K562 (cell line): ENCODE measurements at regions not wholly inside any gene's neighbourhood (a gene's known extent, or its start where the extent isn't known, plus 50 kb on each side); places are given as distances from the start of the nearest gene placed in this dataset.

Source experiments
- ATAC-seq: fragments of 200-7000 bp; cut with Tn5 transposase; 3 replicates; pipeline ENCODE4 v1.9.1; 2020; ENCODE audit warnings: moderate library complexity
- BruUV-seq: library from RNA; stranded (reverse); fragments of 400-500 nt; replicated peaks from 2 replicates; lab custom pipeline; 2021; lab: Mats Ljungman, UMichigan
- CTCF ChIA-PET: fragments of 300-600 bp; formaldehyde crosslinking; extraction: SDS; loops from one replicate; lab custom pipeline; 2021; ENCODE audit warnings: low intra/inter-chr PET ratio; lab: Yijun Ruan, JAX
- POLR2A ChIA-PET: fragments of 300-600, 350-650 bp; sonication (Branson Sonifier 250); formaldehyde crosslinking; extraction: SDS; loops from one replicate; lab custom pipeline; 2021; ENCODE audit warnings: antibody characterized with exemption, inconsistent platforms; lab: Yijun Ruan, JAX
- DNase-seq, 4 experiments: peaks; one replicate each; pipeline versions ENCODE4 v3.0.0 to v3.0.0-alpha.2; 2011 to 2018; ENCODE audit warnings: low spot score in 3 of 4, mixed read lengths in 3 of 4; ENCODE audit errors: extremely low read depth in 1 of 4
- FAIRE-seq: peaks from 2 replicates; lab custom pipeline; 2011; peaks lifted over from hg19 to GRCh38; lab: Jason Lieb, UNC
- H2AFZ ChIP-seq: 2 replicates; pipeline ENCODE4 v1.6.0; 2011; ENCODE audit warnings: low read depth, low read length, control low read depth, inconsistent platforms
- H3K27ac ChIP-seq: fragments of 200-600 bp; 3 replicates; pipeline ENCODE4 v1.8.0; 2011; ENCODE audit warnings: low read depth, mild to moderate bottlenecking, control low read depth, inconsistent platforms, low read length, moderate library complexity, mixed read lengths; ENCODE audit errors: extremely low read depth
- H3K27me3 ChIP-seq, 2 experiments: fragments of 300-600 bp in 1 of 2; 2 replicates in 1 of 2; 3 replicates in 1 of 2; pipeline versions ENCODE4 v1.6.0 to v1.8.0; 2011; ENCODE audit warnings: inconsistent platforms in 2 of 2, low read length in 2 of 2, mild to moderate bottlenecking in 1 of 2, mixed read lengths in 1 of 2, moderate library complexity in 1 of 2; ENCODE audit not compliant: control insufficient read depth in 2 of 2, insufficient read depth in 2 of 2
- H3K36me3 ChIP-seq: fragments of 300-600 bp; 3 replicates; pipeline ENCODE4 v1.8.0; 2011; ENCODE audit warnings: mild to moderate bottlenecking, low read length, inconsistent platforms; ENCODE audit not compliant: control insufficient read depth, insufficient read depth
- H3K4me1 ChIP-seq, 2 experiments: fragments of 200-600 bp in 1 of 2; replicated peaks in 1 of 2; 2 replicates in 1 of 2; 3 replicates in 1 of 2; pipeline versions ENCODE4 v1.5.1 to v1.8.0; 2011; ENCODE audit warnings: inconsistent platforms in 2 of 2, low read length in 2 of 2, mild to moderate bottlenecking in 1 of 2, mixed read lengths in 1 of 2, moderate library complexity in 1 of 2; ENCODE audit not compliant: control insufficient read depth in 2 of 2, insufficient read depth in 2 of 2
- H3K4me2 ChIP-seq: 2 replicates; pipeline ENCODE4 v1.6.1; 2011; ENCODE audit warnings: low read length, control low read depth, inconsistent platforms, mixed read lengths; ENCODE audit not compliant: insufficient read depth
- H3K4me3 ChIP-seq: fragments of 200-600 bp; sonication (generic), shearing (Covaris generic); 2 replicates; pipeline ENCODE4 v1.5.1; 2016; ENCODE audit warnings: control low read depth, inconsistent platforms
- H3K79me2 ChIP-seq: fragments of 200-600 bp; 3 replicates; pipeline ENCODE4 v1.8.0; 2011; ENCODE audit warnings: low read length, inconsistent platforms; ENCODE audit not compliant: control insufficient read depth, insufficient read depth
- H3K9ac ChIP-seq, 2 experiments: 2 replicates each; pipeline versions ENCODE4 v1.6.0 to v1.6.1; 2011; ENCODE audit warnings: low read depth in 2 of 2, low read length in 2 of 2, control low read depth in 1 of 2, inconsistent platforms in 1 of 2, mild to moderate bottlenecking in 1 of 2, mixed read lengths in 1 of 2; ENCODE audit not compliant: insufficient read depth in 1 of 2
- H3K9me1 ChIP-seq: one replicate; pipeline ENCODE4 v1.6.0; 2011; ENCODE audit warnings: inconsistent platforms, mild to moderate bottlenecking, low read length, moderate library complexity; ENCODE audit not compliant: control insufficient read depth, insufficient read depth
- H3K9me3 ChIP-seq: replicated peaks from 2 replicates; pipeline ENCODE4 v1.5.1; 2011; ENCODE audit warnings: low read depth, low read length, inconsistent platforms; ENCODE audit not compliant: control insufficient read depth, insufficient read depth
- H4K20me1 ChIP-seq: replicated peaks from 2 replicates; pipeline ENCODE4 v1.6.1; 2011; ENCODE audit warnings: low read length, inconsistent platforms, mixed read lengths; ENCODE audit not compliant: control insufficient read depth, insufficient read depth
- ARNT ChIP-seq, 2 experiments: fragments of 450-650 bp; IDR thresholded peaks; 2 replicates each; pipeline ENCODE4 v1.6.1; 2016; ENCODE audit warnings: mild to moderate bottlenecking in 1 of 2
- BMI1 ChIP-seq: fragments of 150-350 bp; IDR thresholded peaks from 2 replicates; pipeline ENCODE4 v1.6.1; 2014; ENCODE audit warnings: low read length
- ELF4 ChIP-seq: fragments of 450-650 bp; formaldehyde crosslinking; IDR thresholded peaks from 2 replicates; pipeline ENCODE4 v1.4.0; 2022; ENCODE audit warnings: missing genetic modification characterization
- GABPB2 ChIP-seq: fragments of 250-450 bp; sonication (Bioruptor Pico); conservative IDR thresholded peaks from 2 replicates; pipeline ENCODE4 v1.5.1; 2021; ENCODE audit warnings: mild to moderate bottlenecking
- HBP1 ChIP-seq: fragments of 450-650 bp; formaldehyde crosslinking; IDR thresholded peaks from 2 replicates; pipeline ENCODE4 v1.4.0; 2022; ENCODE audit warnings: missing genetic modification characterization
- HOXB6 ChIP-seq: fragments of 250-450 bp; sonication (Bioruptor Pico); IDR thresholded peaks from 2 replicates; pipeline ENCODE4 v1.5.1; 2022; ENCODE audit warnings: mild to moderate bottlenecking, borderline replicate concordance
- SIX5 ChIP-seq, 2 experiments: IDR thresholded peaks; 2 replicates each; pipeline ENCODE4 v1.6.1; 2011; ENCODE audit warnings: low read length in 2 of 2, borderline replicate concordance in 1 of 2, low read depth in 1 of 2, mild to moderate bottlenecking in 1 of 2, moderate library complexity in 1 of 2; ENCODE audit not compliant: insufficient read depth in 1 of 2
- TOE1 ChIP-seq, 2 experiments: fragments of 450-650 bp in 1 of 2; sonication (generic) in 1 of 2; formaldehyde crosslinking in 1 of 2; IDR thresholded peaks; 2 replicates each; pipeline versions ENCODE4 v1.7.1 to v1.8.0; 2016 to 2022; ENCODE audit warnings: borderline replicate concordance in 2 of 2, mild to moderate bottlenecking in 2 of 2, antibody characterized with exemption in 1 of 2, inconsistent platforms in 1 of 2, low read depth in 1 of 2, missing genetic modification reagents in 1 of 2, moderate library complexity in 1 of 2
- ZNF174 ChIP-seq: fragments of 250-450 bp; sonication (Bioruptor Pico); IDR thresholded peaks from 2 replicates; pipeline ENCODE4 v1.4.0; 2020; ENCODE audit warnings: mild to moderate bottlenecking
- ZNF217 ChIP-seq: sonication (generic); formaldehyde crosslinking; IDR thresholded peaks from 2 replicates; pipeline ENCODE4 v1.8.0; 2022; ENCODE audit warnings: mild to moderate bottlenecking, missing genetic modification reagents
- WGBS: fragments of 100-300 bp; shearing (Covaris generic); methylation state at CpG from one replicate; pipeline ENCODE4 v1.1.6; 2016; ENCODE audit warnings: low coverage, mixed read lengths; ENCODE audit not compliant: insufficient coverage; ENCODE audit errors: missing lambda C conversion rate; 5-methylcytosine and 5-hydroxymethylcytosine counted together
- in situ Hi-C: fragments of 300-500 bp; cut with MboI; formaldehyde crosslinking; loops from 4 replicates; pipeline ENCODE4 v1.15.0; 2018; ENCODE audit warnings: inconsistent platforms, mixed read lengths
- intact Hi-C: fragments of 100-400 bp; cut with micrococcal nuclease; formaldehyde crosslinking; loops from 2 replicates; pipeline ENCODE4 v1.14.2; 2022
- TF ChIP-seq, protein P1 (sequence below): fragments of 250-450 bp; sonication (Bioruptor Pico); IDR thresholded peaks from 2 replicates; pipeline ENCODE4 v1.5.0; 2021
- TF ChIP-seq, protein P2 (sequence below): fragments of 450-650 bp; IDR thresholded peaks from 2 replicates; pipeline ENCODE4 v1.7.1; 2018; ENCODE audit warnings: mild to moderate bottlenecking, low read depth; ENCODE audit not compliant: partially characterized antibody

- Histone ChIP-seq H3K9me1 (no peaks in the 10 kb centered on the region), H3K4me1 (no peaks in the 10 kb centered on the region), H3K27ac (no peak overlapping the region), H3K4me2 (no peak overlapping the region), H2AFZ (no peak overlapping the region), H3K9ac (no peak overlapping the region), H3K27me3 (no peaks in the 10 kb centered on the region), H3K9me3 (no peaks in the 10 kb centered on the region), H3K36me3 (no peaks in the 10 kb centered on the region), H4K20me1 (no peaks in the 10 kb centered on the region), H3K79me2 (no peaks in the 10 kb centered on the region), H3K4me3 (no peak overlapping the region)
- FAIRE-seq (no peak), ATAC-seq (no peak), DNase-seq (no peak)
- 0% methylated on average over 2 of the region's 2 CpGs for WGBS
- intact Hi-C loops (no loop called here), in situ Hi-C loops (no loop called here)
- ChIA-PET POLR2A (no interaction called here), CTCF (no interaction called here)
- TF ChIP-seq GABPB2 (CRISPR knock-in tag) (no peak), ARNT (IDR thresholded peaks at IDR 0.05) (no peak), ZNF217 (no peak), SIX5 (IDR thresholded peaks at IDR 0.05; ENCODE audit: borderline replicate concordance in 1 of 2, insufficient read depth in 1 of 2, low read depth in 1 of 2, low read length in 2 of 2) (no peak), TOE1 (IDR thresholded peaks at IDR 0.05; ENCODE audit: borderline replicate concordance) (no peak), TOE1 (CRISPR knock-in tag; IDR thresholded peaks at IDR 0.05; ENCODE audit: borderline replicate concordance, low read depth) (no peak), HBP1 (CRISPR knock-in tag) (no peak), ELF4 (CRISPR knock-in tag) (no peak), BMI1 (no peak), HOXB6 (CRISPR knock-in tag) (no peak), ZNF174 (CRISPR knock-in tag) (no peak)
- TF ChIP-seq, protein P1, sequence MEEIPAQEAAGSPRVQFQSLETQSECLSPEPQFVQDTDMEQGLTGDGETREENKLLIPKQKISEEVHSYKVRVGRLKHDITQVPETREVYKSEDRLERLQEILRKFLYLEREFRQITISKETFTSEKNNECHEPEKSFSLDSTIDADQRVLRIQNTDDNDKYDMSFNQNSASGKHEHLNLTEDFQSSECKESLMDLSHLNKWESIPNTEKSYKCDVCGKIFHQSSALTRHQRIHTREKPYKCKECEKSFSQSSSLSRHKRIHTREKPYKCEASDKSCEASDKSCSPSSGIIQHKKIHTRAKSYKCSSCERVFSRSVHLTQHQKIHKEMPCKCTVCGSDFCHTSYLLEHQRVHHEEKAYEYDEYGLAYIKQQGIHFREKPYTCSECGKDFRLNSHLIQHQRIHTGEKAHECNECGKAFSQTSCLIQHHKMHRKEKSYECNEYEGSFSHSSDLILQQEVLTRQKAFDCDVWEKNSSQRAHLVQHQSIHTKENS (CRISPR knock-in tag) = no peak
- TF ChIP-seq, protein P2, sequence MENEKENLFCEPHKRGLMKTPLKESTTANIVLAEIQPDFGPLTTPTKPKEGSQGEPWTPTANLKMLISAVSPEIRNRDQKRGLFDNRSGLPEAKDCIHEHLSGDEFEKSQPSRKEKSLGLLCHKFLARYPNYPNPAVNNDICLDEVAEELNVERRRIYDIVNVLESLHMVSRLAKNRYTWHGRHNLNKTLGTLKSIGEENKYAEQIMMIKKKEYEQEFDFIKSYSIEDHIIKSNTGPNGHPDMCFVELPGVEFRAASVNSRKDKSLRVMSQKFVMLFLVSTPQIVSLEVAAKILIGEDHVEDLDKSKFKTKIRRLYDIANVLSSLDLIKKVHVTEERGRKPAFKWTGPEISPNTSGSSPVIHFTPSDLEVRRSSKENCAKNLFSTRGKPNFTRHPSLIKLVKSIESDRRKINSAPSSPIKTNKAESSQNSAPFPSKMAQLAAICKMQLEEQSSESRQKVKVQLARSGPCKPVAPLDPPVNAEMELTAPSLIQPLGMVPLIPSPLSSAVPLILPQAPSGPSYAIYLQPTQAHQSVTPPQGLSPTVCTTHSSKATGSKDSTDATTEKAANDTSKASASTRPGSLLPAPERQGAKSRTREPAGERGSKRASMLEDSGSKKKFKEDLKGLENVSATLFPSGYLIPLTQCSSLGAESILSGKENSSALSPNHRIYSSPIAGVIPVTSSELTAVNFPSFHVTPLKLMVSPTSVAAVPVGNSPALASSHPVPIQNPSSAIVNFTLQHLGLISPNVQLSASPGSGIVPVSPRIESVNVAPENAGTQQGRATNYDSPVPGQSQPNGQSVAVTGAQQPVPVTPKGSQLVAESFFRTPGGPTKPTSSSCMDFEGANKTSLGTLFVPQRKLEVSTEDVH = no peak
- BruUV-seq = no TSS peak
Observed at GRCh38 chr6:23790756-23791155, 335.3 kb upstream of the NRSN1 start.
